ENCODE measurements at regions not wholly inside any gene's neighbourhood (a gene's known extent, or its start where the extent isn't known, plus 50 kb on each side); places are given as distances from the start of the nearest gene placed in this dataset.

DNA sequence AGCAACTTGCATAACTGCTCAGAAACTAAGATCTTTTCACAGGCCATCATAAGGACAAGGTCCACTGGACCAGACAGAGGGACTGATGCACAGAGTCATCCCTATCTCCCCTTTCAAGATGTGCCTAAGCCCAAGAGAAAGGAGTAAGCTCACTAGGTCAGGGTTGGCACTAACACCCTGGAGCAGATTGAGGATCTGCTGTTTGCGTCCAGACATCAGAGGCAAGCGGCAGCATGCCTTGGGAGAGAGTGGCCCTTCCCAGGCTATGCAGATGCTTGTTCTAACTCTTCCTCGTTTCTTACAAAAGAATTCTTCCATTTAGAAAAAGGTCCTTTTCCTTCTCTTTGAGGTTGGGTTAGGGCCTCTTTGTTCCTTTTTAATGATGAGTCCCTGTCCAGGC, 187.2 kb downstream of the KCNA5 start:
- no peaks in the 10 kb centered on the region for H3K9me3 ChIP-seq
- no peaks in the 10 kb centered on the region for H3K27me3 ChIP-seq
- DNase-seq, result no peak
- no peak overlapping the region for H3K4me3 ChIP-seq
- no peaks in the 10 kb centered on the region for H3K36me3 ChIP-seq

DNA sequence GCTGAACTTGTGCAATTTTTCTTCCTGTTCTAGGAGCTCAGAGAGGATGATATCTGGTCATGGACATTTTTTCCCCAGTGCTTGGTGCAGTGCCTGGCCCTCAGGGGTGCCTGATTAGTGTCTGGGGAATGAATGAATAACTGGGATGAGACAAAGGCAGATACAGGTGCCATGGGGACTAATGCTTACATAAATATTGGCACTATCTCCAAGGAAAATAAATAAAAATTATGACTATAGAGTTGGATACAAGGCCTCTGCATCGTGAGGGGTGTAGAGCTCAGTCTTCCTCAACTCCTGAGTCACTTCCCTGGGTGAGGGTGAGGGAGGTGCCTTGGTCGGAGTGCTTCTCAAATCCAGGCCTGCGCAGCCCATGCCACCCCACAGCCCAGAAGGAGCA, 188.6 kb downstream of the KCNA5 start:
- Histone ChIP-seq H3K27me3 (no peaks in the 10 kb centered on the region), H3K36me3 (no peaks in the 10 kb centered on the region), H3K9me3 (no peaks in the 10 kb centered on the region), H3K4me3 (no peak overlapping the region)
- peak; percentile 86 for DNase-seq

DNA sequence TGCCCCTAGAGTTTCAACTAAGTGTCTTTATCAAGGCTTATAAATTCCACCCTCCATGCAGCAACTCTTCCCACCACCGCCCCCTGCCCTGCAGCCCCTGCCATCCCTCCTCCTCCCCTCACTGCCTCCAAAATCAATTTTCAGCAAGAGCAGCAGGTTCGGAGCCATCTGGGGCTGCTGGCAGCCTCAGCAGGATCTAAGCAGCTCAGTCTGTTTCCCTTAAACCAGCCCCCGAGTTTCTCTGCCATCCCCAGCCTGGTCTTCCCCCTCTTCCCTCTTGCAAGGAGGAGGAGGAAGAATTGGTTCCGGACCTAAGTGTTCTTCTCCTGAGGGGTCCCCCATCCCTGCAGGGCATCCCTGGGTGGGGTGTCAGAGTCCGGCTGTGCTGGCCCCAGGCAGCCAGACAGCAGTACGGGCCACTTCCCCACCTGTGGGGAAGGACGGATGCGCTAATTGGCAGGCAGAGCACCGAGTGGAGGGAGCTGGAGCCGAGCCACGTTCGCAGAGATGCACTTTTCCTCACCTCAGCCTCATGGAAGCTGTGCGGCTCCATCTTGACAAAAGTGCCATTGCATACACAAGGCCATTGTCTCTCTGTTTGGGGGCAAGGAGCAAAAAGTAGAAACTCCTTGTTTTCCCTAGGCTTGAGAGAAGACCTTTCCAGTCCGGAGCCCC, 189.3 kb downstream of the KCNA5 start:
- H3K27me3 ChIP-seq, result no peaks in the 10 kb centered on the region
- DNase-seq, result no peak
- H3K4me3 ChIP-seq, result no peak overlapping the region
- H3K36me3 ChIP-seq, result no peaks in the 10 kb centered on the region
- H3K9me3 ChIP-seq, result no peaks in the 10 kb centered on the region

DNA sequence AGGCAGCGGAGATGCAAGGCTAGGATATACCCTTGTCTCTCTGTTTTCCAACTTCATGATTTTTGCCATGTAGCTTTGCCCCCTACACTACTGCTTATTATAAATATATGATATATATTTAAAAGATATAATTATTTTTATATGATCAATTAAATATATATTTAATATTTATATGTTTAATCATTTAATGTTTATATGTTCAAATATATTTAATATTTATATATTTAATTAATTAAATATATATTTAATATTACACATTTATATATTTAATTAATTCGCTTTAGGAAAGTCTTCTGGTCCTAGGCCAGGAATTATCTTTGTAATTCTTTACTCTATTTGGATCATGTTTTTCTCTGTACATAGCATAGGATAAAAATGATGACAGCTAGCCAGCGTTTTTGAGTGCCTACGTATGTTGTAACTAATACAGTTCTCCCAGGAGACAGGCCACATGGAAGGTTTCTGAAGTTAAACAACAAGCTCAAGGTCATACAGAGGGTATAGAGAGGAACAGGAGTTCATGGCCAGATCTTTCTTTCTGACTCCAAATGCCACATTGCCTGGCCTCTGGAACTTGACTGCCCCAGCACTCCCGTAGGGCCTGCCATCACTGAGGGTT, 192.5 kb downstream of the KCNA5 start:
- Histone ChIP-seq H3K4me3 (no peak overlapping the region), H3K27me3 (no peaks in the 10 kb centered on the region), H3K36me3 (no peaks in the 10 kb centered on the region), H3K9me3 (no peaks in the 10 kb centered on the region)
- DNase-seq, result no peak

DNA sequence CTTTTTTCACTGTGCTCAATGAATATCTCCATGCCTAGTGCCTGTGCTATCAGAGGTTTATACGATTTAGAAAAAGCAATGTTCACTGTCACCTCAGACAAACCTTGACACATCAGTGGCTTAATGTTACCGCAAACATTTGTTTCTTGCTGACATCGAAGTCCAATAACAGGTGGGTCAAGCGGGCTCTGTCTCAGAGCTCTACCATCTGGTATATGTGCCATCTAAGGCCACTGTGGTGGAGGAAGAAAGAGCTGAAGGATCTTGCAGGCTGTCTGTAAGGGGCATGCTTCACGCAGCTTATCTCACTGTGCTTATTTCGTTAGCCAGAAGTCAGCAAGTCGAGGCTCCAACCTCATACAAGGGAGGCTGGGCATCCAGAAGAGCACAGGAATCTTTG, 189.5 kb upstream of the NTF3 start:
- H3K4me3 ChIP-seq, result no peak overlapping the region
- DNase-seq, result no peak
- no peaks in the 10 kb centered on the region for H3K36me3 ChIP-seq
- no peaks in the 10 kb centered on the region for H3K9me3 ChIP-seq
- no peaks in the 10 kb centered on the region for H3K27me3 ChIP-seq

DNA sequence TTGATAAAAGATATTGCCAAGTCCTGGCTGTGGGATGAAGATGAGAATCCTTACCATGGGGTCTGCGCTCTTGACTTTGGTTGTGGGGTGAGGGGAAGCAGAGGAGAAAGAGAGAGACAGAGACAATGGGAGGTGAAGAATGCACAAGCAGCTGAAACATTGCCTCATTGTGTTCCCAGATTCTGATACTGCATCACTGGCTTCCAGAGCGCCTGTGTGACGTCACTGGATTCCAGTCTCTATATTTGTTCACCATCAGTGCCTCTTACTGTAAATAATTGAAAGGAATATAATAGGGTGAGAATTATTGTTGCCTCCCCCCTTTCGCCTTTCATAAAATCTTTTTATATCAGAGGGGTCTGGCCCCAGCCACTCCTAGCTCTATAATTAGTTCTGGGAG, 188.9 kb upstream of the NTF3 start:
- Histone ChIP-seq H3K36me3 (no peaks in the 10 kb centered on the region), H3K9me3 (no peaks in the 10 kb centered on the region), H3K4me3 (no peak overlapping the region), H3K27me3 (no peaks in the 10 kb centered on the region)
- no peak for DNase-seq

DNA sequence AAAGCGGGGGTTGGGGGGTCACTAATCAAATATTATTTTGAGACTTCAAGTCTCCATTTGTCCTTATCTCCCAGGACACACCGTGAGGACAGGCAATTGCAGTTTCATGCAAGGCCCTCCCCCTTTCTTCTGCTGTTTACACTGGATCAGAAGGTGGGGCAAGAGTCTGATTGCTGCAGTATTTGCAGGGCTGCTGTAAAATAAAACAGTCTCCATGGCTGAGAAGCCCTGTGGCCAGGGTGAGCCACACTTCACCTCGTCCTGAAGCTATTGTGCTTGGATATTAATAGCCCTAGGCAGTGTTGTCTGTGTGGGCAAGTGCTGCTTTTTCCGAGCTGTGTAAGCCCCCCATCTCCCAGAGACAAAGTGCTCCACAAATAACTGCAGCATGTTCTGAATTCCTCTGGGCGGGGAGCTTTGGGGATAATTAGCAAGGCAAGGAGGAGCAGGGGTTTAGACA, 187.4 kb upstream of the NTF3 start:
- H3K4me3 ChIP-seq, result no peak overlapping the region
- no peaks in the 10 kb centered on the region for H3K27me3 ChIP-seq
- no peaks in the 10 kb centered on the region for H3K36me3 ChIP-seq
- no peak for DNase-seq
- H3K9me3 ChIP-seq, result no peaks in the 10 kb centered on the region

DNA sequence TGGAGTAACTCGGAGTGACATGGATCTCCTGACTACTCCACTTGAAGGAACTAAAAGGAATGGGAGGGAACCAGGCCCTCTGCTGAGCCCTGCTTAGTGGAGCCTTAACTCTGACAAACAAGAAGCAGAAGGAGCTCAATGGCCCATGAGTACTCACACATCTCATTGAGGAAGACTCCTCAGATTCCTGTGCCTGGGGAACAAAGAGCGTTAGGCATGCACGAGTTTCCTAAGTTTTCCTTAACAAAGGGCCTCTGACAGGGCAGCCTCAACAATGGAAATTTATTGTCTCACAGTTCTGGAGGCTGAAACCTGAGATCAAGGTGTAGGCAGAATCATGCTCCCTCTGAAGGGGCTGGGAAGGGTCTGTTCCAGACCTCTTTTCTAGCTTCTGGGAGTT, 185.7 kb upstream of the NTF3 start:
- no peaks in the 10 kb centered on the region for H3K27me3 ChIP-seq
- H3K9me3 ChIP-seq, result no peaks in the 10 kb centered on the region
- no peak overlapping the region for H3K4me3 ChIP-seq
- no peaks in the 10 kb centered on the region for H3K36me3 ChIP-seq
- no peak for DNase-seq

DNA sequence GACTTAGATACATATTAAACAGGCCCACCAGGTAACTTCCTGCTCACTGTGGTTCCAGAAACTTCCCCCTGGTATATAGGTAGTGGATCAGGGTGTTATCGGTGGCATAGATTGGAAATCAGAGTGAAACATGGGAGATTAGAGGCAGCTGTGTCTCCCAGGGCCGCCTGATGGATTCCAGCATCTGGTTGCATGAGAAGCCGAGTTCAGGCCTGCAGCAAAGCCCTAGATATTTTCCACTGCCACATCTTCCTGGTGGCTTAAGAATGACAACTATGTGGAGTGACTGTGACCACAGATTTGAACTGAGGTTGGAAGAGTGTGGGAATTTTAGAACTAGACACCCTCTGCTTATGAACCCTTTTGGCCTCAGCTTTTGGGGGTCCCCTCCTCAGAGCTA, 184.8 kb upstream of the NTF3 start:
- H3K4me3 ChIP-seq, result no peak overlapping the region
- DNase-seq, result no peak
- H3K9me3 ChIP-seq, result no peaks in the 10 kb centered on the region
- H3K36me3 ChIP-seq, result no peaks in the 10 kb centered on the region
- no peaks in the 10 kb centered on the region for H3K27me3 ChIP-seq

DNA sequence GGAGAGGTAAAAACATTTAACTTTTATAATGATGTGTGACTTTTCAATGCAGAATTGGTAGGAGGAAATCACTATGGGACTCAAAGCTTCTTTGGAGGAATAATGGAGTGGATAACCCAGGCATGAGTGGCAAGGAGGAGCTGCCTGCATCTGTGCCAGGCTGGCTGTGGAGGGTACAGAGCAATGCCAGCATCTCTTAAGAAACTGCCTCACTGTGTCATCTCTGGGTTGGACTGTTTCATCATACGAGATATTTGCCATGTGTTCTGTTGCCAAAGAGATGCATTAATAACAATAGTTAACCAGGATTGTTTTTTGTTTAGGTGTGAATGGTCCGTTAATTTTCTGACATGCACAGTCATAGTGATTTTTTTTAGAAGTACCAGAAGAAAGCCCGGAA, 183.7 kb upstream of the NTF3 start:
- no peaks in the 10 kb centered on the region for H3K9me3 ChIP-seq
- H3K36me3 ChIP-seq, result no peaks in the 10 kb centered on the region
- DNase-seq, result no peak
- H3K27me3 ChIP-seq, result no peaks in the 10 kb centered on the region
- no peak overlapping the region for H3K4me3 ChIP-seq

DNA sequence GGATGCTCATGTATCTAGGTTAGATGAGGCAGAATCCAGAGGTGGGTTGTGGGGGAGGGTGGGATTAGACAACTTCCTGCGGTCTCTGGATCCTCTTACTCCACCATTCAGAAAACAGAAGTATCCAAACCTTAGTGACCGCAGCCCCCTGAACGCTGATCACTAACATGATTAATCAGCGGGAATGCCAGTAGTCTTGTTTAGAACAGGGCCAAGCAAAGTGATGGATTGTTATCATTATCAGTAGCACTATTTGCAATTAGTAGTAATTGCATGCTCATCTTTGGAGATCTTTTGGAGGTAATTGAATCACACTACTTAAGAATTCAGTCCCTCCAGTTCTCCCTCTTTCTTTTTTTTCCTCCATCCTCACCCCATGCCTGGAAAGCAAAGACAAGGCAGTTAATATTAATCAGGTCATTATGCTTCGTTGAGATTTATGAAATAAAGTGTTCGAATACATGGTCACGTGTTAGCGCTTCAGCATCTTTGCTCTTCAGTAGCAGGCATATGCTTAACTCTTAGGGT, 182.8 kb upstream of the NTF3 start:
- Histone ChIP-seq H3K4me3 (no peak overlapping the region), H3K36me3 (no peaks in the 10 kb centered on the region), H3K9me3 (no peaks in the 10 kb centered on the region), H3K27me3 (no peaks in the 10 kb centered on the region)
- no peak for DNase-seq

DNA sequence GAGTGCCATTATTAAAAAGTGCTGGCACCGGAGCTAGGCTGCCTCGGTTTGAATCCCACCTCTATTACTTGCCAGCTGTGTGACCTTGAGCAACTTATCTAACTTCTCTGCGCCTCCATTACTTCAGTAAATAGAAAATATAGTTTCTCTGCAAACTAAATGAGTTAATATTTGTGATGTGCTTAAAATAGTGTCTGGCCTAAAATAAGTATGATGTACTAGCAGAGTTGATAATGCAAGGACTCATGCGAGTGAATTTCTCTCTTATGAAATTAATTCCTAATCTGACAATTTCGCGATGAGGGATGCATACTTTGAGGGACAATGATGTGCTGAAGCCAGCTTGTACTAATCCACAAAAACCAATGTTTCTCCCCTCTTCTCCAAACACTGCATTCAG, 180.8 kb upstream of the NTF3 start:
- no peak overlapping the region for H3K4me3 ChIP-seq
- no peak for DNase-seq

DNA sequence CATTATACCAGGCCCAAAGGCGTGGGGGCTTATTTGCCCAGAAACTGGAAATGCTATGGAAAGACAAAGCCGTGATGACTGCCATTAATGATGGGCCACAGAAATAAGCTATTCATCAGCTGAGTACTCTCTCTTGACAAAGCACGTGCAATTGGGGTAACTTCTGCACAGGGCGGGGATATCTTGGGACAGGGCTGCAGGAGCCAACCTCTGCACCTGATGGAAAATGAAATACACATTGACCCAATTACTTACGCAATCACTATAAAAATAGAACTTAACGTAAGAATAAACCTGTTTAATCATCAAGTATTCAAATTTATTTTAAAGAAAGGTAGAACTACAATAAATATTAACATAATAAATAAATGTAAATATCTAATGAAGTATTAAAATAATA, 180.1 kb upstream of the NTF3 start:
- H3K9me3 ChIP-seq, result no peaks in the 10 kb centered on the region
- no peaks in the 10 kb centered on the region for H3K27me3 ChIP-seq
- H3K4me3 ChIP-seq, result no peak overlapping the region
- DNase-seq, result no peak
- H3K36me3 ChIP-seq, result no peaks in the 10 kb centered on the region

More for the DNA sequence above, 180.8 kb upstream of the NTF3 start:
- no peaks in the 10 kb centered on the region for H3K9me3 ChIP-seq
- H3K27me3 ChIP-seq, result no peaks in the 10 kb centered on the region
- H3K36me3 ChIP-seq, result no peaks in the 10 kb centered on the region

DNA sequence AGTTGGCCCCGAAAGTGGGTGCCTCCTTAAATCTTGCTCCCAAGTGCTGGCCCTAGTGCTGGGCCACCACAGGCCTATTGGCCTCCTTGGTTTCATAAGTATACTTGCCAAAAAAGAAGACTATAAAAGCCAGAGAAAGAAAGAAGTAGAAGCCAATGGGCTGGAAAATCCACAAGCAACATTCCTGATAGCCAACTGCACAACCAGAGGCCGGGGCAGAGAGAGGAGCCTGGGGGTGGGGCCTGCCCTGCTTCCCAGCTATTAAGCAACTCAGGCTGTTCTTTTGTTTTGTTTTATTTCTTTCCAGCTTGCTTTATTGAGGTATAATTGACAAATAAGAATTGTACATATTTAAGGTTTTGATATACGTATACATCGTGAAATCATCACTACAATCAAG, 177.2 kb upstream of the NTF3 start:
- Histone ChIP-seq H3K4me3 (no peak overlapping the region), H3K36me3 (no peaks in the 10 kb centered on the region)
- DNase-seq, result peak; percentile 49

DNA sequence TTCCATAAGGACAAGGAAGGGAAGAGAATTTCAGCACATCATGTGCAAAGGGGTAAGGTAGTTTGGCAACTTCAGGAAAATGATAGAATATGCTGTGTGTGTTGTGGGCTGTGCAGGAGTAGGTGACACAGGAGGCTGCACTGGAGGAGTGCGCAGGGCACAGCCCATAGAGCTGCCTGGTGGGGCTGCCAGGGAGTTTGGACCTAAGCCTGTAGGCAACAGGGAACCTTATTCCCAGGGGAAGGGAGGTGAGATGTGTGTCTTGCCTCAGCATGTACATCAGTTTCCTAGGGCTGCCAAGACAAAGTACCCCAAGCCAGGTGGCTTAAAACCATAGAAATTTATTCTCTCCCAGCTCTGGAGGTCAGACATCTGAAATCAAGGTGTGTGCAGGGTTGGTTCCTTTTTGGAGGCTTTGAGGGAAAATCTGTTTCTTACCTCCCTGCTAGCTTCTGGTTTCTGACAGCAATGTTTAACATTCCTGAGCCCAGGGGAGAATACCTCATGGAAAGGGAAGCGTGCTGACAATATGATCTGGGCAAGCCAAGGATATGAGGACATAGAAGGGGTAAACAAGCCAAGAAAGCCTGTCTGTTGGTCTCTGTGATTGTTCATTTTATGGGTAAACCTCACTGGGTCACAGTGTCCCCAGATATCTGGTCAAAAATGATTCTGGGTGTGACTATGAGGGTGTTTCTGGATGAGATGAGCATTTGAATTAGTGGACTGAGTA, 174.0 kb upstream of the NTF3 start:
- DNase-seq, result peak; percentile 21
- no peak overlapping the region for H3K4me3 ChIP-seq
- no peaks in the 10 kb centered on the region for H3K9me3 ChIP-seq
- H3K27me3 ChIP-seq, result no peaks in the 10 kb centered on the region
- H3K36me3 ChIP-seq, result no peaks in the 10 kb centered on the region

More for the DNA sequence above, 177.2 kb upstream of the NTF3 start:
- Histone ChIP-seq H3K9me3 (no peaks in the 10 kb centered on the region), H3K27me3 (no peaks in the 10 kb centered on the region)

DNA sequence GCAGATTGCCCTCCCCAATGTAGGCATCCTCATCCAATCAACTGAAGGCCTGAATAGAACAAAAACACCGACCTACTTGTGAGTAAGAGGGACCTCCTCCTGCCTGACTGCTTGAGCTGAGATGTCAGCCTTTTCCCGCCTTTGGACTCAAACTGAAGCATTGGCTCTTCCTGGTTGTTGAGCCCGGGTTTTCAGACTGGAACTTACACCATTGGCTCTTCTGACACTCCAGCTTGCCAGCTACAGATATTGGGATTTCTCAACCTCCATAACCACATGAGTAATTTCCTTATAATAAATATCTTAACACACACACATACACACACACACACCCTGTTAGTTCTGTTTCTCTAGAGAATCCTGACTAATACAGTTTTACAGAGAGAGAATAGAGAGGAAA, 173.4 kb upstream of the NTF3 start:
- no peaks in the 10 kb centered on the region for H3K36me3 ChIP-seq
- H3K27me3 ChIP-seq, result no peaks in the 10 kb centered on the region
- peak; percentile 92 for DNase-seq
- no peaks in the 10 kb centered on the region for H3K9me3 ChIP-seq
- no peak overlapping the region for H3K4me3 ChIP-seq

DNA sequence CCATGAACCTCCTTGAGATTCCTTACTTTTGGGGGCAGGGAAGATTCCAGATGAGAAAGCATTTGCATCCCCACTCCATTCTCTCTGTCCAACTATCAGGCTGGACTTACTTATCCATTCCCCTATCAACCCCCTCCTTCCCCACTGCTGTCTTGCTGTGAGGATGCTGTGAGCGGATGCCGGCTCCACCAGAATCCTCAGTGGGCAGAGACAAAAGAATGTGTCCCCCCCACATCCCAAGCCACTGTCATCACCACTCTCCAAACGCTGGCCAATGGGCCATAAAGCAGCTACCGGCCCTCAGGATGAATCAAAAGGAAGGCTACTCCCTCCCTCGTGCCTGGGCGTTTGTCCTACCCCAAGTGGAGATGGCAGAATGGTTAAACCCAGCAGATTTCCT, 173.0 kb upstream of the NTF3 start:
- no peaks in the 10 kb centered on the region for H3K27me3 ChIP-seq
- no peaks in the 10 kb centered on the region for H3K9me3 ChIP-seq
- H3K36me3 ChIP-seq, result no peaks in the 10 kb centered on the region
- H3K4me3 ChIP-seq, result no peak overlapping the region
- DNase-seq, result peak; percentile 31

DNA sequence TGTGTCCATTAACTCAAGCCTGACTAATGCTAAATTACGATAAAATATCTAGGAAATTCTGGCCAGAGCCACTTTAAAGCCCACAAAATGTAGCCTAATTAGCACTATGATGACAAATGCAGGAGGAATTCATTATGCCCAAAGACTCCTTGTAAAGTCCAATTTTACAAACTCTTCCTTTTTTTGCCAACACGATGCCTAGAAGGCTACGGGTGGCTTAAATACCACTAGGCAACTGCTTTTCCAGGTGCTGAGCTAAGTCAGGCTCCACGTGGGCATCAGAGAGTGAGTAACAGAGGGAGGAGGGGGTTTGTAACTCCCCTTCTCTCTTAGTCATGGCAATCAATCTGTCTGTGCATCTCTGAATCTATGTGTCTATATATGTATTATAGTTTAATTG, 172.4 kb upstream of the NTF3 start:
- DNase-seq, result peak; percentile 60
- Histone ChIP-seq H3K36me3 (no peaks in the 10 kb centered on the region), H3K4me3 (no peak overlapping the region), H3K9me3 (no peaks in the 10 kb centered on the region), H3K27me3 (no peaks in the 10 kb centered on the region)
